ENCODE measurements at regions not wholly inside any gene's neighbourhood (a gene's known extent, or its start where the extent isn't known, plus 50 kb on each side); places are given as distances from the start of the nearest gene placed in this dataset.
"Not testable (repeated sequence)": the region's sequence is repeated elsewhere in the genome, so short reads cannot be mapped to it uniquely, and the experiment has no call there.

DNA sequence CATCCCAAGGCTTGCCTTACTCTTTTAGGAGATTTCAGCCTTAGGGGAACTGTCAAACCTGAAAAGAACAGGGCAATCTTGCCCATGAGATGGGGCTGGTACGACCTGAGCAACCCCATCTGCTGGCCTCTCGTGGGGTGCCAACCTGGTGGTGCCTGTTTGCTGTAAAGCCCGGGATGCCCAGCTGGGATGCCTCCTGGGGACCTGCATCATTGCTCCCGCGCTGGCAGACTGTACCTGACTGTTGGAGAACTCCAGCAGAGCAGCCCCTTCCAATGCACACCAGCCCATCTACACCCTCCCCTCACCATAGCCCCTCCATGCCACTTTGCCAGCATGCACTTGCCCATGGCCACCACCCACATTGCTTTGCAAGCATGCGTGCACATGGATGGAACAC is 335.7 kb downstream of the RPS29 start:
- no peak overlapping the region for H3K27ac ChIP-seq
- no peak for DNase-seq
- intact Hi-C loops (cut with DNase I), result no loop called here

DNA sequence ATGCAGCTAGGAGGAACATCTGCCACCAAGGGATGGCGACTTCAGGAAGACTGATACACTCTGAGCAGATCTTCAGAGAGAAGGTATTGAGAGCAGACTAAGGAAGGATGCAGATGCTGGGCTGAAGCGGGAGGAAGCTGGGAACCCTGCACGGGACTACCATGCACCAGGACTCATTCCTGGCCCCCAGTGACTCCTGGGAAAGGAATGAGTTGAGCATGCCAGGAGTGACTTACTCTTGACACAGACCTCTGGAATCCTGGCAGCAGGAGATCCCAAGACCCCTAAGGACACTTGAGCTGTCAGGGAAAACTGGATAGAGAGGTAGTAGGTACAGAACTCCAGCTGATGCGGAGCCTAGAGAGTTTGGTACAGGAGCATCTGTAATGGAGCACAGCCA is 336.1 kb downstream of the RPS29 start:
- Histone ChIP-seq H3K27me3 (no peaks in the 10 kb centered on the region), H3K9me3 (replicated peaks in 1 of 3) (no peaks in the 10 kb centered on the region), H3K4me1 (replicated peaks in 1 of 2) (no peaks in the 10 kb centered on the region), H3K27ac (no peak overlapping the region), H3K36me3 (replicated peaks in 1 of 2) (no peaks in the 10 kb centered on the region), H3K4me3 (no peak overlapping the region)
- 88 to 97% (median 89%) methylated on average over 4 of the region's 4 CpGs for WGBS, 4 donors
- no peak for DNase-seq
- intact Hi-C loops (cut with DNase I), result no loop called here
- no peak for TF ChIP-seq POLR2A (IDR thresholded peaks at IDR 0.05)
- TF ChIP-seq, protein P1, sequence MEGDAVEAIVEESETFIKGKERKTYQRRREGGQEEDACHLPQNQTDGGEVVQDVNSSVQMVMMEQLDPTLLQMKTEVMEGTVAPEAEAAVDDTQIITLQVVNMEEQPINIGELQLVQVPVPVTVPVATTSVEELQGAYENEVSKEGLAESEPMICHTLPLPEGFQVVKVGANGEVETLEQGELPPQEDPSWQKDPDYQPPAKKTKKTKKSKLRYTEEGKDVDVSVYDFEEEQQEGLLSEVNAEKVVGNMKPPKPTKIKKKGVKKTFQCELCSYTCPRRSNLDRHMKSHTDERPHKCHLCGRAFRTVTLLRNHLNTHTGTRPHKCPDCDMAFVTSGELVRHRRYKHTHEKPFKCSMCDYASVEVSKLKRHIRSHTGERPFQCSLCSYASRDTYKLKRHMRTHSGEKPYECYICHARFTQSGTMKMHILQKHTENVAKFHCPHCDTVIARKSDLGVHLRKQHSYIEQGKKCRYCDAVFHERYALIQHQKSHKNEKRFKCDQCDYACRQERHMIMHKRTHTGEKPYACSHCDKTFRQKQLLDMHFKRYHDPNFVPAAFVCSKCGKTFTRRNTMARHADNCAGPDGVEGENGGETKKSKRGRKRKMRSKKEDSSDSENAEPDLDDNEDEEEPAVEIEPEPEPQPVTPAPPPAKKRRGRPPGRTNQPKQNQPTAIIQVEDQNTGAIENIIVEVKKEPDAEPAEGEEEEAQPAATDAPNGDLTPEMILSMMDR (IDR thresholded peaks at IDR 0.05), result no peak

More for the DNA sequence above, 335.7 kb downstream of the RPS29 start:
- Histone ChIP-seq H3K27me3 (no peaks in the 10 kb centered on the region), H3K9me3 (replicated peaks in 1 of 3) (no peaks in the 10 kb centered on the region), H3K36me3 (replicated peaks in 1 of 2) (no peaks in the 10 kb centered on the region), H3K4me1 (replicated peaks in 1 of 2) (no peaks in the 10 kb centered on the region), H3K4me3 (no peak overlapping the region)
- no peak for TF ChIP-seq POLR2A (IDR thresholded peaks at IDR 0.05)
- TF ChIP-seq, protein P1 (IDR thresholded peaks at IDR 0.05), result no peak
- WGBS, 4 donors, result 90 to 93% (median 91%) methylated on average over 4 to 6 of the region's 6 CpGs

DNA sequence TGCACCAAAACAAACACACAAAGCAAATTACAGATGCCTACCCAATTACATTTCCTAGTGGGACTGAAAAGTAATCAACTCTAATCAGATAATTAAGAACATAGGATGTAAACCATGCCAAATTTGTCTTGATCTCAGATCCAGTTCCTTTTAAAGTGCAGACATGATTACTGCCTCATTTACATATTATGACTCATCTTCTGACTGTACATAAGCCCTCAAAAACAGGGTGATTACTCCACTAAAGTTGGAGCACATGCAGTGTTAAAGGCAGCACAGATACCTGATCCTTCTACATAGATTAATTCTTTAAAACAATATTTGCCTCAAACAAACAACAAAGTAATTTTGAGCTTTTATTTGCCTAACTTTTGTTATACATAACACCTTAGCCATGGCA is 337.2 kb downstream of the RPS29 start:
- Histone ChIP-seq H3K4me3 (no peak overlapping the region), H3K9me3 (replicated peaks in 1 of 3) (no peaks in the 10 kb centered on the region), H3K27ac (no peak overlapping the region), H3K4me1 (replicated peaks in 1 of 2) (no peaks in the 10 kb centered on the region), H3K27me3 (no peaks in the 10 kb centered on the region), H3K36me3 (replicated peaks in 1 of 2) (no peaks in the 10 kb centered on the region)
- TF ChIP-seq POLR2A (IDR thresholded peaks at IDR 0.05), result no peak
- TF ChIP-seq, protein P1 (IDR thresholded peaks at IDR 0.05), result no peak
- DNase-seq, result no peak
- intact Hi-C loops (cut with DNase I), result no loop called here

DNA sequence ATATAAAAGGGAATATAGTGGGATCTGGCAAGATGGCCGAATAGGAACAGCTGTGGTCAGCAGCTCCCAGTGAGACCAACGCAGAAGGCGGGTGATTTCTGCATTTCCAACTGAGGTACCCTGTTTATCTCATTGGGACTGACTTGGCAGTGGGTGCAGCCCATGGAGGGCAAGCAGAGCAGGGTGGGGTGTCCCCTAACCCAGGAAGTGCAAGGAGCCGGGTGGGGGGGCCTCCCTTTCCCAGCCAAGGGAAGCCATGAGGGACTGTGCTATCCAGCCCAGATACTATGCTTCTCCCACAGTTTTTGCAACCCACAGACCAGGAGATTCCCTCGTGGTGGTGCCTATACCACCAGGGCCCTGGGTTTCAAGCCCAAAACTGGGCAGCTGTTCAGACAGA is 342.4 kb downstream of the RPS29 start:
- H3K36me3 ChIP-seq (replicated peaks in 1 of 2); H3K4me1 ChIP-seq (replicated peaks in 1 of 2); H3K9me3 ChIP-seq (replicated peaks in 1 of 3); H3K4me3 ChIP-seq; intact Hi-C loops (cut with DNase I); DNase-seq; H3K27ac ChIP-seq; H3K27me3 ChIP-seq: not testable (repeated sequence)
- WGBS, 4 donors, result 86 to 91% (median 87%) methylated on average over 5 of the region's 5 CpGs

DNA sequence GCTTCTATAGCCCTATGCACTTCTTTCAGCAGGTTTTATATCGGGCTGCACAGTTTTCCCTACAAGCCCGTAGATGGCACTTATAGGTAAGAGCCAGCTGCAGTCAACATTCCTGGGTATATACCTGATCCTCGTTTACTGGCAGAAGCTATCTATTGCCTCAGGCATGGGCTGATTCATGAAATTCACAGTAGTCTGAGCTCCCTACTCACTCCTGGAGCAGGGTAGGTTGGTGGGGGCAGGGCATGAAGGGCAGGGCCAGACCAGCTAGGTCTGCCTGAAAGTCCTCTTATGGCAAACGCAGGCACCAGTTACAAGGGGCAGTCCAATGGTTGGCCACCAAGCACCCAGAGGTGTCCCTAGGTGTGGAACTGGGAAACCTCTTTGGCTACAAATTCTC is 345.8 kb downstream of the RPS29 start:
- WGBS, 4 donors, result 66 to 85% (median 79%) methylated on average over 4 of the region's 4 CpGs
- H3K4me3 ChIP-seq, result no peak overlapping the region

More for the DNA sequence above, 345.8 kb downstream of the RPS29 start:
- TF ChIP-seq, protein P1 (IDR thresholded peaks at IDR 0.05), result no peak
- no peak for TF ChIP-seq POLR2A (IDR thresholded peaks at IDR 0.05)
- no peaks in the 10 kb centered on the region for H3K4me1 ChIP-seq (replicated peaks in 1 of 2)
- no peak for DNase-seq
- H3K27me3 ChIP-seq, result no peaks in the 10 kb centered on the region
- H3K27ac ChIP-seq, result no peak overlapping the region
- H3K9me3 ChIP-seq (replicated peaks in 1 of 3), result no peaks in the 10 kb centered on the region
- no peaks in the 10 kb centered on the region for H3K36me3 ChIP-seq (replicated peaks in 1 of 2)
- intact Hi-C loops (cut with DNase I), result no loop called here

All from adrenal gland (tissue), 9 donors.